ENCODE measurements at regions not wholly inside any gene's neighbourhood (a gene's known extent, or its start where the extent isn't known, plus 50 kb on each side); places are given as distances from the start of the nearest gene placed in this dataset.

GRCh38 chr20:40803381-40803780, 114.3 kb upstream of the MAFB start:
- Mint-ChIP-seq H3K9me3 (ENCODE audit: insufficient read depth) (no peaks in the 10 kb centered on the region), H3K4me1 (no peaks in the 10 kb centered on the region), H3K27ac (no peak overlapping the region), H3K4me3 (no peak overlapping the region), H3K27me3 (peaks cover 28% of the 10 kb centered on the region)
- Histone ChIP-seq H3K4me3 (ENCODE audit: control extremely low read depth in 1 of 5, extremely low read depth in 1 of 5, insufficient read depth in 1 of 5, low read depth in 2 of 5, low read length in 4 of 5) (no peak overlapping the region), H3K9ac (ENCODE audit: low read length) (no peak overlapping the region), H3K4me2 (replicated peaks; ENCODE audit: low read depth, low read length, poor library complexity, severe bottlenecking) (no peak overlapping the region), H3K9me3 (ENCODE audit: control extremely low read depth in 1 of 3, control insufficient read depth in 2 of 3, insufficient read depth in 1 of 3, low read length in 2 of 3) (peaks cover 0 to 3% (median 0%) of the 10 kb centered on the region in 3 donors), H3K36me3 (replicated peaks in 1 of 2; ENCODE audit: control extremely low read depth in 1 of 2, control insufficient read depth in 1 of 2, extremely low read depth in 1 of 2, insufficient read depth in 2 of 2, low read length in 1 of 2) (no peaks in the 10 kb centered on the region), H3K4me1 (ENCODE audit: control insufficient read depth in 2 of 2, insufficient read depth in 2 of 2, low read length in 2 of 2) (no peaks in the 10 kb centered on the region), H3K79me2 (ENCODE audit: control insufficient read depth, insufficient read depth, low read length) (no peaks in the 10 kb centered on the region), H2AFZ (ENCODE audit: insufficient read depth, low read depth, low read length, poor library complexity, severe bottlenecking) (no peak overlapping the region), H3K27ac (ENCODE audit: low read length in 2 of 2) (no peak overlapping the region), H3K27me3 (replicated peaks in 1 of 4; ENCODE audit: control extremely low read depth in 1 of 4, control insufficient read depth in 3 of 4, insufficient read depth in 4 of 4, low read length in 3 of 4) (peaks cover 0 to 9% (median 2%) of the 10 kb centered on the region in 4 experiments), H4K20me1 (ENCODE audit: control insufficient read depth, insufficient read depth, low read length, poor library complexity, severe bottlenecking) (no peaks in the 10 kb centered on the region)
- no peak for ATAC-seq (ENCODE audit: low read depth)
- no peak for DNase-seq
- no peak for TF ChIP-seq EZH2 (IDR thresholded peaks at IDR 0.05; ENCODE audit: borderline replicate concordance, insufficient read depth, low read depth, low read length, poor library complexity, severe bottlenecking)
- TF ChIP-seq CTCF (IDR thresholded peaks at IDR 0.05) = no peak
- 88% methylated on average over 3 of the region's 5 CpGs for WGBS (ENCODE audit: insufficient coverage)
- POLR2A ChIA-PET = no interaction called here
- intact Hi-C loops (cut with micrococcal nuclease) = no loop called here
- CTCF ChIA-PET = no interaction called here

GRCh38 chr20:40805592-40805991, 116.6 kb upstream of the MAFB start:
- POLR2A ChIA-PET = no interaction called here
- no peaks in the 10 kb centered on the region for H3K9me3 Mint-ChIP-seq (ENCODE audit: insufficient read depth)
- no peak overlapping the region for H3K27ac ChIP-seq (ENCODE audit: low read length in 2 of 2)
- no peak overlapping the region for H3K4me2 ChIP-seq (replicated peaks; ENCODE audit: low read depth, low read length, poor library complexity, severe bottlenecking)
- H3K27me3 ChIP-seq (replicated peaks in 1 of 4; ENCODE audit: control extremely low read depth in 1 of 4, control insufficient read depth in 3 of 4, insufficient read depth in 4 of 4, low read length in 3 of 4) = peaks cover 0 to 9% (median 2%) of the 10 kb centered on the region in 4 experiments
- no peak overlapping the region for H2AFZ ChIP-seq (ENCODE audit: insufficient read depth, low read depth, low read length, poor library complexity, severe bottlenecking)
- peaks cover 30% of the 10 kb centered on the region for H3K27me3 Mint-ChIP-seq
- H3K4me1 Mint-ChIP-seq = no peaks in the 10 kb centered on the region
- H3K27ac Mint-ChIP-seq = no peak overlapping the region
- ATAC-seq (ENCODE audit: low read depth) (no peak), DNase-seq (no peak)
- intact Hi-C loops (cut with micrococcal nuclease) = no loop called here
- 84% methylated on average over 3 of the region's 3 CpGs for WGBS (ENCODE audit: insufficient coverage)
- H3K4me3 ChIP-seq (ENCODE audit: control extremely low read depth in 1 of 5, extremely low read depth in 1 of 5, insufficient read depth in 1 of 5, low read depth in 2 of 5, low read length in 4 of 5) = no peak overlapping the region
- peaks cover 0 to 3% (median 0%) of the 10 kb centered on the region in 3 donors for H3K9me3 ChIP-seq (ENCODE audit: control extremely low read depth in 1 of 3, control insufficient read depth in 2 of 3, insufficient read depth in 1 of 3, low read length in 2 of 3)
- H3K79me2 ChIP-seq (ENCODE audit: control insufficient read depth, insufficient read depth, low read length) = no peaks in the 10 kb centered on the region
- TF ChIP-seq CTCF (IDR thresholded peaks at IDR 0.05) = no peak
- no peak for TF ChIP-seq EZH2 (IDR thresholded peaks at IDR 0.05; ENCODE audit: borderline replicate concordance, insufficient read depth, low read depth, low read length, poor library complexity, severe bottlenecking)
- H3K4me3 Mint-ChIP-seq = no peak overlapping the region
- no peaks in the 10 kb centered on the region for H4K20me1 ChIP-seq (ENCODE audit: control insufficient read depth, insufficient read depth, low read length, poor library complexity, severe bottlenecking)
- H3K9ac ChIP-seq (ENCODE audit: low read length) = no peak overlapping the region
- CTCF ChIA-PET = no interaction called here
- no peaks in the 10 kb centered on the region for H3K4me1 ChIP-seq (ENCODE audit: control insufficient read depth in 2 of 2, insufficient read depth in 2 of 2, low read length in 2 of 2)
- no peaks in the 10 kb centered on the region for H3K36me3 ChIP-seq (replicated peaks in 1 of 2; ENCODE audit: control extremely low read depth in 1 of 2, control insufficient read depth in 1 of 2, extremely low read depth in 1 of 2, insufficient read depth in 2 of 2, low read length in 1 of 2)

Measured in B cell (primary cell).